UCSD-AML1 (cell line): ENCODE measurements at regions not wholly inside any gene's neighbourhood (a gene's known extent, or its start where the extent isn't known, plus 50 kb on each side); places are given as distances from the start of the nearest gene placed in this dataset.

Experiments used
- DNase-seq: peaks from one replicate; lab custom pipeline; 2025; ENCODE audit not compliant: unreplicated experiment; lab: John Stamatoyannopoulos, UW

DNA sequence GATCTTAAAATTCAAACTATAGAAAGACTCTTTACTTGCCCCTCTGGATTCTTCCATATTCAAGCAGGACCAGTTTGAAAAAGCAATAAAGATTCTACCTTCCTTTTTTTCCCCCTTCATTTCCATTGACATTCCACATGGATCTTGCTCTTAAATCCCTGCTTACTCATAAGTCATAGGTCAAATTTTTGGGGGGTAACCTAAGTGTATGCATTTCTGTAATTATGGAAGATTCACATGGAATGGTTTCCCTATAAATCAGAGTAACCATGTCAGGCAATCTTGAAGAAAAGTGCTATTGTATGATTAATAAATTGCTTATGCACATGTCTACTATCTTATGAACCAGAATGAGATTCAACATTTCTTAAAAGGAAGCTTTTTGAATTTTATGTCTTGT, 551.0 kb downstream of the HAO1 start:
- DNase-seq: no peak

DNA sequence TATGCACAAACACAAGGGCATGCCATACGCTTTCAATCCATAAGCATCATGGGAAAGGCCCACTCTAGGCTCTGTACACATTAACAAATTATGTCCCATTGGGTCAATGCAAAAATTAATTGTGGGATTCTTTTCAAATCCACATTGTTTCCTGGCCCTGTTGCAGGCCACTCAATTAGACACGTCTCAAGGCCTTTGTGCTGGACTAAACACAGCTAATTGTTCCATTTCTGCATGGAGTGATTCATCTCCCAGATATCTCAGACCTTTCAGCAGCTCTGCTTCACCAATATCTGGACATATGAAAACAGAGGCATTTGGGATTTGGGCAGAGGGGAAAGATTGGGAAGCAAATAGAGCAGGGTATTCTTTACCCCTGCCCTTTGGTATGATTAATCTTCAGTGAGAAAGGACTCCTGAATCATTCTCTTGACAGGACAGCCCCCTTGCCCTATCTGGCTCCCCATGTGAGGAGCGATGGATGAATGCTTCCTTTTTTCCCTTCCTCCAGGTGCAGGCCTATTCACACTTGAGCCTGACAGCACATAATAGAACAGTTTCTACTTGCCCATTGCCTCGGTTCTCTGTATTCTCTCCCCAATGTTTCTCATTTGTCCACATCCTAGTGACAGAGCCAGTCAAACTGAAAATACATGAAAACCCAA, 547.6 kb downstream of the HAO1 start:
- no peak for DNase-seq

DNA sequence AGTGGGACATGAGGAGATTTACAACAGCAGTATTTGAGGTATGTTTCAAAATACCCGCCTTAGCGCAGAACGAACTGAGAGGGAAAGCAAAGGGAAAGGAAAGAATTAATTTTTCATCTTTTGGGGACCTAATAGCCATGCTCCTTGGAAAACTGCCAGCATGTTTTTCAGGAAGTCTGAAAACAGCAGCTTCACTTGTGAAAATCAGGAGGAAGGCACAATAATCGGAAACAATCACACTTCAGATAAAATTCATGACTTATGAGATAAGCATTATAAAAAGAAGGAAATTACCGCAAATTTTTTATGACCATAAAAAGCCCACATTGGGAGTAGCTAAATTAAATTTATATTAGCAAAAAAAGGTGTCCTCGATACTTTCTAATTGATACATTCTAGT, 541.1 kb downstream of the HAO1 start:
- DNase-seq: no peak

DNA sequence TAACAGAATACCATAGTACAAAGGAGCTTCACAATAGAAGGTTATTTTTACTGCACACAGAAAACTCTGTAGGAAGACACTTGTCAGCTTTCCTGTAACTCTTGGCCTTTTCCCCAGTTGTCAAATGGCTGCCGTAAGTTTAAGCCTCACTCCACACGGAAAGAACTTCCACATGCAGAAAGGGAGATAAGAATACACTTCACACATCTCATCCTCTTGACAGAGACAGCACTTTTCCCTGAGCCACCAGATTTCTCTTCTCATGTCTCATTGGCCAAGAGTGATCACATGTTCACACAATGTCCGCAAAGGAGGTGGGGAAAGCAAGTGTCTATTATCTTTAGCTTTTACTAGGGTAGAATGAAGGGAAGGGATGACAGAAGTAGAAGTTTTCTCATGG, 540.7 kb downstream of the HAO1 start:
- DNase-seq: no peak

DNA sequence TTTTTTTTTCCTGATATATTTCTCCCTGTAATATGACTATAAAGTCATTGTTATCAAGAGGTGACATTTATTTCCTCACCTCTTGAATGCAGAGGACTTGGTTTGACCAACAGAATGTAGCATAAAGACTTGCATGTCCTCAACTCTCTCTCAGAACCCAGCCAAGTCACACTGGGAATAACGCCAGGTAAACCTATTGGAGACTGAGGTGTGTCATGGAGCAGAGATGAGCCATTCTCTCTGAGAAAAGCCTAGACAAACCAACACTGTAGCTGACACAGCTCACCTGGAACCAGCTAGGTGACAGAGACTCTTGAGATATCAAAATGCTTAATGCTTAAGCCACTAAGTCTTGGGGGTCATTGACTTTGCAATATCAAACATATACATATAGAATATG, 533.6 kb downstream of the HAO1 start:
- no peak for DNase-seq

DNA sequence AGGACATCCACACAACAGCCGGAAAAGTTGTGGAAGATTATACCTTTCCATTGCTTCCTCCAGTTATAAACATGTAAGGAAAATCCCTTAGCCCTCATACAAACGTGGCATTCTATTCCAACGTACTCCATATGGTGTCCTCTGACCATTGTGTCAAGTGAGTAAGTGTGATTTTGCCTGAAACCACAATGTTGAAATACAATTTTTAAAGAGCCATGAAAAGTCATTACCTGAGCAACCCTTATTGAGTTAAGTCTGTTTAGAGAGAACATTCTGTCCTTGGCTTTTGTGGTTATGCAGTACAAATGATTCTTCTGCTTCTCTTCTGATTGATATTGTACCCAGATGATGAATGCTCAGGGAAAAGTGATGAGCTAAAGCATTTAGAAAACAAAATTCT, 530.1 kb downstream of the HAO1 start:
- no peak for DNase-seq

DNA sequence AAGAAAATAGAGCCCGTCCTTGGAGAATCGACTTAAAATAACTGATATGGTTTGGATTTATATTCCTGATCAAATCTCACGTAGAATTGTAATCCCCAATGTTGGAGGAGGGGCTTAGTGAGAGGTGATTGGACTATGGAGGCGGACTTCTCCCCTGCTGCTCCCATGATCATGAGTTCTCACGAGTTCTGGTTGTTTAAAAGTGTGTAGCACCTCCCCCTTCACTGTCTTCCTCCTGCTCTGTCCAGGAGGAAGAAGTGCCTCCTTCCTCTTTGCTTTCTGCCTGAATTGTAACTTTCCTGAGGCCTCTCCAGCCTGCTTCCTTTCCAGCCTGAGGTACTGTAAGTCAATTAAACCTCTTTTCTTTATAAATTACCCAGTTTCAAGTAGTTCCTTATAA, 529.2 kb downstream of the HAO1 start:
- DNase-seq: no peak

DNA sequence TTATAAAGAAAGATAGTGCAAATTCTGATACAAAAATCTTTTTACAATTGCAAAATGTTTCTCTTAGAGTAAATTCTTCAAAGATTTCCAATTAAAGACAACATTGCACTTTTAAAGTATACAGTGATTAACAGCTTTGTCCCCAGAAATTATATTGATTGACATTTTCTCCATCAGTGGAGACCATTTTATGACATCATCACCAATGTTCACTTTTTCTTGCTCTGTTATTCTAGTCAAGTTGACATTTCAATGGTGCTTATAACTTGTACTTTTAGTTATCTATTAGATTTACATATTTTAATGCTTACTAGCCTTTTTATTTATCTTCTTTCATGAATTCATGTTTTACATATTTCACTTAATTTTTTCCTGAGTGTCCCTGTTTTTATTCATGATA, 524.8 kb downstream of the HAO1 start:
- DNase-seq: no peak

DNA sequence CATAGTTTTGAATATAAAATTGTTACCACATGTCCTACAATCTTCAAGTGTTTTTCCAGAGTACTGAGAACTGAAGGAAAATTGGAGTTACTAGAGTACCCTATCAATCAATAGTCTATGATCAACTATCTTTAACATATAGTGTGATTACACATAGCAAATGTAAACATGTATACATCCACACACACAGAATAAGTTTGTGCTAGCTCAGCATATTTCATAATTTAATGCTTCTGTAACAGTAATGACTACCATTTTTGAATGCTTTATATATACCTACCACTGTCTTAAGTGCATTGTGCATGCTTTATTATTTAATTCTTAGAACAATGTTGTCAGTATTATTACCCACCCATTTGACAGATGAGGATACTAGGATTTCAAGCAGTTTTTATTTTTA, 523.9 kb downstream of the HAO1 start:
- DNase-seq: no peak

DNA sequence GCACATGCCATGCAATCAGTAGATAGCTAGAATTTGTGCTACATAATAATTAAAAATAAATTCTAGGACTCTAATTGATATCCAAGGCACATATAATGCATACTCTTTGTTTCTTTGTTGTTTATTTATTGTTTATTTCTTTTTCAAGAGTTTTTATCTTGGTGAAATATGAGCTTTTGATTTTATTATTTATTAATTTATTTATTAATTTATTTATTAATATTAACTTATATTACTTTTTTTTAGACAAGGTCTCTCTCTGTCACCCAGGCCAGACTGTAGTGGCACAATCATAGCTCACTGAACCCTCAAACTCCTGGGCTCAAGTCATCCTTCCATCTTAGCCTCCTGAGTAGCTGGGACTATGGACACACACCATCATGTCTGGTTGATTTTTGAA, 519.9 kb downstream of the HAO1 start:
- no peak for DNase-seq

DNA sequence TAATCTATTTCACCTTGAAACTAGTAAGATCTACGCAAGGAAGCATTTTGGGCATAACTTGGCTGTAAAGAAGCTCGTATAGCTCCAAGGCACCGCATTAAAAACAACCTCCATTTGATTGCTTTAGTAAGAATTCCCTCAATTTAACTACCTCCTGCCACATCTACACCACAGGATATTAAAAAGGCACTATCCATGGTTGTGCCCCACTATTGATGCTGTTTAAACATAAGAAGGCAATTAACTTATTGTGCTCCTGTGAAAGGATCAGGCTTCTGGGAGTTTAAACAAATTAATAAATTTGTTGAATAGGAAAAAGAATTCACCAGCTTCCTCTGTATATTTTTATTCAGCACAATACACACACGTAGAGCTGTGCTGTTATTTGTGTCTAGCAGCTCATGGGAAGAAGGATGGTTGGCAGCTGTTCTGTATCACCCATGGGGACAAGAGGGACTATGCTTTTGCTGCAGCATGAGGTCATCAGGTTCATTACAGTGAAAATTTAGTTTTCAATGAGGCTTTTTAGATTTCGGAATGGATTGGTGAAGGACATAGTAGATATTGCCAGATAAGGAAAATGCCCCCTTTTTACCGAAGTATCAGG, 513.3 kb downstream of the HAO1 start:
- no peak for DNase-seq

DNA sequence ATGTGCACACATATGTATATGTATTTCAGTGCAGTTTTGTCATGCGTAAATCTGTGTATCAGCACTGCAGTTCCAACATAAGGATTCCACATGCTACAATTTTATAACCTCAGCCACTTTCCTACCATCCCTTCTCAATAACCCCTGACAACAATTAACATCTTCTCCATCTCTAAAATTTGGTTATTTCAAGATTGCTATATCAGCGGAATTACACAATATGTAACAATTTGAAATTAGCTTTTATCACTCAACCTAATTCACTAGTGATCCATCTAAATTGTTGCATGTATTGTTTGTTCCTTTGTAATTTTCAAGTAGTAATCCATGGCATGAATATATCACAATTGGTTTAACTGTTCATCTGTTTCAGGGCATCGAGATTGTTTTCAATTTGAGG, 511.3 kb downstream of the HAO1 start:
- no peak for DNase-seq

DNA sequence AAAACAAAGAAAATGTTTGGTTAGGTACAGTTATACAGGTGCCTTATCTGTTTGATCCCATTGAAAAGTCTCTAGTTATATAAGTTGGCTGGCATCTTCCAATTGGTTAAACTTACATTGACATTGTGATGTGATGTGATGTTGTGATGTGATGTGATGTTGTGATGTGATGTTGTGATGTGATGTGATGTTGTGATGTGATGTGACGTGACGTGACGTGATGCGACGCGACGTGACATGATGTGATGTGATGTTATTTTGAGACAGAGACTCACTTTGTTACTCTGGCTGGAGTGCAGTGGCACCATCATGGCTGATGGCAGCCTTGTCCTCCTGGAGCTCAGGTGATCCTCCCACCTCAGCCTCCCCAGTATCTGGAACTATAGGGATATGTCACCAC, 507.6 kb downstream of the HAO1 start:
- DNase-seq: no peak

DNA sequence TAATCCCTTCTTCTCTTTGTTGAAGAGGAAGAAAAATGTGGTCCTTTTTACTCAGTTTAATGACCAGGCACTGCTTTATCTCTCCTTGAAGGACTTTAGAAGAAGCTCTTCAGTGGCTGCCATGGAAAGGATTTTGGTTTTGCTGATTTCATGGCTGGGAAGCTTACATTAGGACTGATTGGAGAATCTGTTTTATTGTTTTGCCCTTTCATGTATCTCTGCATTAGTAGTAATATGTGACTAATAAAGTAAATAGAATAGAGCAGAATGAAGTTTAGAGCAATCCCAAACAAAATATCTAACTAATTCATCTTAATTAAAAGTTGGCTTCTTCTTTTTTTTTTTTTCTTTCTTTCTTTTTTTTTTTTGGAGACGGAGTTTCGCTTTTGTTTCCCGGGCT, 502.9 kb downstream of the HAO1 start:
- DNase-seq: no peak

DNA sequence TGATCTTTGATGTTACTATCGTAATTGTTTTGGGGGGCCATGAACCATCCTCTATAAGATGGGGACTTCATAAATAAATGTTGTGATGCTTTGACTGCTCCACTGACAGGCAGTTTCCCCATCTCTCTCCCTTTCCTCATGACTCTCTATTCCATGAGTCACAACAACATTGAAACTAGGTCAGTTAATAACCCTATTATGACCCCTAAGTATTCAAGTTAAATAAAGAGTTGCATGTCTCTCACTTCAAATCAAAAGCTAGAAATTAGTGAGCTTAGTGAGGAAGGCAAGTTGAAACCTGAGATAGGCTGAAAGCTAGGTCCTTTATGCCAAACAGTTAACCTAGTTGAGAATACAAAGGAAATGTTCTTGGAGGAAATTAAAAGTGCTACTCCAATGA, 491.0 kb downstream of the HAO1 start:
- DNase-seq: no peak

DNA sequence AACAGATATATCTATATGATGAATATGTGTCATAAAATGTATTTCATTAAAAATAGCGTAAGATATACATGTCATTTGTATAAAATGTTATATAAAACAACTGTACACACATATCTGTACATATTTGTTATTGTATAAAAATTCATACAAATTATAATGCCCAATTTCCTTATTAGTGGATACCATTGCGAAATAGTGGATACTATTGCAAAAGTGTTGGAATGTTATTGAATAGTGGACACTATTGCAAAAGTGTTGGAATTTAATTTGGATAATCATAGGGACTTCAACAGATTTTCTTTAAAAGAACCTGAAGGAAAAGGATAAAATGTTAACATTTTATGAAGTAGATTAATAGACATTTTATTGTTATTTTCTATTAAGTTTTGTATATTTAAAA, 487.4 kb downstream of the HAO1 start:
- no peak for DNase-seq

DNA sequence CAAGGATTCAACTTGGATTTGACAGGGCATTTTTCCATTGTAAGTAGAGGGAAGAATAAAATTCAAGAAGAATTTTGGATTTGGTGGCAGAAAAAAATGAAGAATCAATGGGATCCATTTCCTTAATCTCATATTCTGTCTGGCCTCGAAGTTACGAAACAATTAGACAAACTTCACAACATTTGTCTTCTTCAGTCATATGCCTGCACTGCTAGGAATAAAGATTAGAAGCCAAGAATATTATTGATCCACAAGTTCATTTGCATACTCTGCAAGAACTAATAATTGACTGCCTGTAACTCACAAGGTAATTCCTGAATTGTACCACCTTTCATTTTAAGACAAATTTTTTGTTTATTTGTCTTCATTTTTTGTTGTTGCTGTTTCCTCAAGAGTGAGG, 486.2 kb downstream of the HAO1 start:
- no peak for DNase-seq

DNA sequence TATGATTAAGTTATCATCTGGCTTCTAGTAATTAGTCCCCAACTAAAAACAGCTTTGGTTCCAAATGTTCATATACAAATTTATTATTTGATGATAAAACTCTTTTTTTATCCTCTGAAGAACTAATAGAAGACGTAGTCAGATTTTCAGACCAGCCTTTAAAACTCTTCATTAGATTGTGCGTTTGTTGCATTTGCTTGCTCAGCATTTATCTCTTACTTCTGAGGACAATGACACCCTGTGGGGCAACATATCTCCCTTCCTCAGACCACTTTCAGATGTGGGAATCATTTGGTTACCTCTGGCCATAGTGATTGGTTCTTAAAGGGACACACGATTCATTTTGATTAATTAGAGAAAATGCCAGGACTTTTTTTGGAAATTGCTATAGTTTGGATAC, 481.8 kb downstream of the HAO1 start:
- DNase-seq: no peak

DNA sequence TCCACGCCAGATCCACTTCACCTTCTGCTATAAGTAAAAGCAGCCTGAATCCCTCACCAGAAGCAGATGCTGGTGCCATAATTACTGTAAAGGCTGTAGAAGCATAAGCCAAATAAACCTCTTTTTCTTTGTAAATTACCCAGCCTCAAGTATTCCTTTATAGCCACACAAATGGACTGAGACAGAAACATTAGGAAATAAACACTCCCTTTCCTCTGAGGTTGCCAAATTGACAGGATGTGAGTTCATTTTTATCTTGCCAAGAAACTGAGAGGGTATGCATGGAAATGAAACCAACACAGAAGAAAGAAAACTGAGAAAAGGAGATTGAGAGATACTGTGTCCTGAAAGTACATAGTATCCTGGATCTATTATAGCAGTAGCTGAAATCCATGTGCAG, 481.2 kb downstream of the HAO1 start:
- DNase-seq: no peak

DNA sequence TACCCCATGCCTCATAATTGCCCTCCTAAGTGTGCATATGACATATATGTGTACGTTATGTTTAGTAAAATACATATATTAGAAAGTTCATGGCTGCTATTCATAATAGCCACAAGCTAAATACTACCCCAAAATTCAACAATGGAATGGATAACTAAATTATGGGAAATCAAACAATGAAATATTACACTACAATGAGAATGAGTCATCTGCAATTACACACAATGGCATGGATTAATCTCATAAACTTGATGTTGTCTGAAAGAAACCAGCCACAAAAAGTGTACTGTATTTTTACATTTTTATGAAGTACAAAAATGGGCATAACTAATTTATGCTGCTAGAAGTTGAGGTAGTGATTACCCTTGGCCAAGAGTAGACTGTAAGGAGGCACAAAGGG, 477.0 kb downstream of the HAO1 start:
- no peak for DNase-seq

DNA sequence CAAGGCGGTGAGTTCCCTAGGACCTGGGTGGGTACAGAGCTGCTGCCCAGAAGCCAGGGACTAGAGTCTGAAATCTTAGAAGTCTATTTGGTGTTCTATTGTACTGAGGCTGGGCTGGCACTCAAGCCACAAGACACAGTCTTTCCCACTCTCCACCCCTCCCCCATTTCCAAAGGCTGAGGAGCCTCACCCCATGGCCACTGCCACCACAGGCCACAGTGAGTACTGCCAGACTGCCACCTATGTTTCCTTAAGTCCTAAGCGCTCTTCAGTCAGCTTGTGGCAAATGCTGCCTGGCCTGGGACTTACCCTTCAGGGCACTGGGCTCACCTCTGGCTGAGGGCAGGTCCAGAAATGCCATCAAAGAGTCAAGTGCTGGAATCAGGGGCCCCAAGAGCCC, 469.3 kb downstream of the HAO1 start:
- DNase-seq: no peak

DNA sequence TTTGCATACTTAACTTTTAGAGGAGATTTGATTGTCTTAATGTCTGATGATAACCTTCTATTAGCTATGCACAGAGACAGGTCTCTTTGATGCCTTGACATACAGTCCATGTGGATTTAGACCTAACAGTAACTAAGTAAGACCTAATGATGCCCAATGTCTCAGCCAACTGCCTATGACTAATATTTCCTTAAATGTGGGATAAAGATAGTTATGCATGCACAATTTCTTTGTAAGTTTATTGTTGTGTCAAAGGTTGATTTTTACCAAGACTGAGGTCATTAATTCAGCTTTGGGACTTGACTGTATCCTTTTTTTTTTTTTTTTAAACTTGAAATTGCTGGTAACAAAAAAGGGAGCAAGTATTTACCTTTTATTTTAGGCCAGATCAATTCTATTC, 450.0 kb downstream of the HAO1 start:
- no peak for DNase-seq

DNA sequence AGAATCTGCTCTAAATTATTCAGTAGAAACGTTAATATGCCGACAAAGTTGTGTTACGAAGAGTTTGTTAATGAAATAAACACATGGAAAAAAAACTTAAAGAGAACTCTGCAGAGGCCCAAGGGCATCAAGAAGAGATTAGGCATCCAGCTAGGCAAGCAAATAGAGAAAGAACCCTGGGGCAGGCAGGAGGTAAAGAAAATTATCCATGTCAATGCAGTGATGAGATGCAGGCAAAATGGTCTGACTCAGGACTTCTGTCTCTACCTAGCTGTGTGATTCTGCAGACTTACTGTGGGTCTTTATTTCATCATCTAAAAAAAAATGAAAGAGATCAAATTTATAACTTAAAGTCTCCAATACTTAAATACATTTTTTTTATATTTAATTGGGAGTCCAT, 448.0 kb downstream of the HAO1 start:
- no peak for DNase-seq
